ENCODE measurements at regions not wholly inside any gene's neighbourhood (a gene's known extent, or its start where the extent isn't known, plus 50 kb on each side); places are given as distances from the start of the nearest gene placed in this dataset.
"Not testable (repeated sequence)": the region's sequence is repeated elsewhere in the genome, so short reads cannot be mapped to it uniquely, and the experiment has no call there.

GRCh38 chr5:110832683-110833082 is 93.9 kb downstream of the SLC25A46 start:
- TF ChIP-seq CTCF (IDR thresholded peaks at IDR 0.05) = no peak
- Histone ChIP-seq H3K27ac (no peak overlapping the region), H3K27me3 (no peaks in the 10 kb centered on the region), H3K36me3 (no peaks in the 10 kb centered on the region), H3K4me1 (no peaks in the 10 kb centered on the region), H3K9me3 (peaks cover 0 to 29% of the 10 kb centered on the region in 2 donors), H3K4me3 (no peak overlapping the region)
- intact Hi-C loops (cut with DNase I) = no loop called here
- ATAC-seq (no peak), DNase-seq (no peak)

- H3K27me3 ChIP-seq; H3K36me3 ChIP-seq; H3K27ac ChIP-seq; H3K4me1 ChIP-seq; DNase-seq; H3K4me3 ChIP-seq; ATAC-seq; H3K9me3 ChIP-seq; intact Hi-C loops (cut with DNase I): not testable (repeated sequence)
Measured at GRCh38 chr5:110834933-110835332, 96.1 kb downstream of the SLC25A46 start.

GRCh38 chr5:110836851-110837250 is 98.0 kb downstream of the SLC25A46 start:
- H3K4me3 ChIP-seq = no peak overlapping the region
- peak in 1 of 4 donors; percentile 26 for DNase-seq
- H3K9me3 ChIP-seq = no peaks in the 10 kb centered on the region
- intact Hi-C loops (cut with DNase I) = no loop called here
- no peaks in the 10 kb centered on the region for H3K27me3 ChIP-seq
- TF ChIP-seq CTCF (IDR thresholded peaks at IDR 0.05) = no peak
- H3K36me3 ChIP-seq = no peaks in the 10 kb centered on the region
- ATAC-seq = no peak
- H3K4me1 ChIP-seq = no peaks in the 10 kb centered on the region
- no peak overlapping the region for H3K27ac ChIP-seq

GRCh38 chr5:110838357-110838756 is 99.5 kb downstream of the SLC25A46 start:
- H3K36me3 ChIP-seq; H3K27ac ChIP-seq; H3K4me1 ChIP-seq; DNase-seq; H3K27me3 ChIP-seq; H3K9me3 ChIP-seq; H3K4me3 ChIP-seq; ATAC-seq; intact Hi-C loops (cut with DNase I): not testable (repeated sequence)

- intact Hi-C loops (cut with DNase I) = no loop called here
- no peak overlapping the region for H3K27ac ChIP-seq
- H3K27me3 ChIP-seq = no peaks in the 10 kb centered on the region
- no peaks in the 10 kb centered on the region for H3K36me3 ChIP-seq
- DNase-seq = no peak
- no peak overlapping the region for H3K4me3 ChIP-seq
- TF ChIP-seq CTCF (IDR thresholded peaks at IDR 0.05) = no peak
- H3K9me3 ChIP-seq = no peaks in the 10 kb centered on the region
- H3K4me1 ChIP-seq = no peaks in the 10 kb centered on the region
- ATAC-seq = no peak
Measured at GRCh38 chr5:110838961-110839360, 100.2 kb downstream of the SLC25A46 start.

- intact Hi-C loops (cut with DNase I) = no loop called here
- TF ChIP-seq CTCF (IDR thresholded peaks at IDR 0.05) = no peak
- no peaks in the 10 kb centered on the region for H3K9me3 ChIP-seq
Measured at GRCh38 chr5:110840347-110840960, 101.6 kb downstream of the SLC25A46 start.

More at GRCh38 chr5:110840347-110840960, 101.6 kb downstream of the SLC25A46 start:
- H3K4me3 ChIP-seq = no peak overlapping the region
- ATAC-seq (no peak), DNase-seq (peak in 1 of 4 donors; percentile 21)
- H3K27ac ChIP-seq = no peak overlapping the region
- H3K4me1 ChIP-seq = no peaks in the 10 kb centered on the region
- H3K36me3 ChIP-seq = no peaks in the 10 kb centered on the region
- no peaks in the 10 kb centered on the region for H3K27me3 ChIP-seq

All from left lung (tissue), 4 donors.